Activated CD8-positive, alpha-beta memory T cell treated with anti-CD3 and anti-CD28 coated beads for 48 hours (primary cell): ENCODE measurements at regions not wholly inside any gene's neighbourhood (a gene's known extent, or its start where the extent isn't known, plus 50 kb on each side); places are given as distances from the start of the nearest gene placed in this dataset.

ENCODE experiments used
- DNase-seq, 3 experiments: peaks; one replicate each; pipeline ENCODE4 v3.0.0-alpha.2; 2020; ENCODE audit warnings: low read depth in 2 of 3, low spot score in 2 of 3

- DNase-seq, result no peak
These were observed 103.4 kb upstream of the MAP1LC3B2 start for GRCh38 chr12:116455540-116456329.

GRCh38 chr12:116456330-116457082 is 102.7 kb upstream of the MAP1LC3B2 start:
- DNase-seq, result no peak

- DNase-seq, result no peak
These were observed 100.7 kb upstream of the MAP1LC3B2 start for GRCh38 chr12:116458492-116458891.

GRCh38 chr12:116459011-116459875 is 99.9 kb upstream of the MAP1LC3B2 start:
- DNase-seq, result no peak

- no peak for DNase-seq
These were observed 99.1 kb upstream of the MAP1LC3B2 start for GRCh38 chr12:116459916-116460663.

- DNase-seq, result no peak
These were observed 98.1 kb upstream of the MAP1LC3B2 start for GRCh38 chr12:116461060-116461459.

GRCh38 chr12:116463366-116463765 is 95.8 kb upstream of the MAP1LC3B2 start:
- no peak for DNase-seq

GRCh38 chr12:116465407-116465806 is 93.8 kb upstream of the MAP1LC3B2 start:
- DNase-seq, result no peak

- DNase-seq, result no peak
These were observed 93.3 kb upstream of the MAP1LC3B2 start for GRCh38 chr12:116465856-116466255.

GRCh38 chr12:116466536-116466935 is 92.6 kb upstream of the MAP1LC3B2 start:
- no peak for DNase-seq

GRCh38 chr12:116469344-116469743 is 89.8 kb upstream of the MAP1LC3B2 start:
- no peak for DNase-seq

- DNase-seq, result no peak
These were observed 87.6 kb upstream of the MAP1LC3B2 start for GRCh38 chr12:116471544-116471943.

- DNase-seq, result no peak
These were observed 87.0 kb upstream of the MAP1LC3B2 start for GRCh38 chr12:116472193-116472592.

GRCh38 chr12:116473416-116473815 is 85.8 kb upstream of the MAP1LC3B2 start:
- DNase-seq, result no peak

GRCh38 chr12:116474331-116474730 is 84.8 kb upstream of the MAP1LC3B2 start:
- no peak for DNase-seq

GRCh38 chr12:116474899-116475298 is 84.3 kb upstream of the MAP1LC3B2 start:
- no peak for DNase-seq

- no peak for DNase-seq
These were observed 82.9 kb upstream of the MAP1LC3B2 start for GRCh38 chr12:116476227-116476822.

- no peak for DNase-seq
These were observed 80.9 kb upstream of the MAP1LC3B2 start for GRCh38 chr12:116478243-116478773.

GRCh38 chr12:116480210-116480810 is 78.9 kb upstream of the MAP1LC3B2 start:
- no peak for DNase-seq

GRCh38 chr12:116481726-116482125 is 77.5 kb upstream of the MAP1LC3B2 start:
- DNase-seq, result no peak
